Skeletal muscle cell (primary cell): ENCODE measurements at regions not wholly inside any gene's neighbourhood (a gene's known extent, or its start where the extent isn't known, plus 50 kb on each side); places are given as distances from the start of the nearest gene placed in this dataset.
"Not testable (repeated sequence)": the region's sequence is repeated elsewhere in the genome, so short reads cannot be mapped to it uniquely, and the experiment has no call there.

ENCODE experiments used
- DNase-seq: peaks from one replicate; pipeline ENCODE4 v3.0.0-alpha.2; 2010; ENCODE audit warnings: low read depth
- H3K4me3 ChIP-seq: 2 replicates; pipeline ENCODE4 v1.5.1; 2011; ENCODE audit warnings: low read depth, mild to moderate bottlenecking, control low read depth, low read length, moderate library complexity

DNA sequence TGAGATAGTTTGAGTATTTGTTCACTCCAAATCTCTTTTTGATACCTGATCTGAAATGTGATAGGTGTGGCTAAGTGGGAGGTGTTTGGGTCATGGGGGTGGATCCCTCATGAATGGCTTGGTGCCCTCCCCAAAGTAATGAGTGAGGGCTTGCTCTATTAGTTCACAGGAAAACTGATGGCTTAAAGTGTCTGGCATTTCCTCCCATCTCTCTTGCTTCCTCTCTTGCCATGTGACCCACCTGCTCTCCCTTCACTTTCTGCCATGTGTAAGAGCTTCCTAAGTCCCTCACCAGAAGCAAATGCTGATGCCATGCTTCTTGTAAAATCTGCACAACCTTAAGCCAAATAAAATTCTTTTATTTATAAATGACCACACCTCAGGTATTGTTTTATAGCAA lies 61.1 kb downstream of the MAD2L1 start:
- no peak overlapping the region for H3K4me3 ChIP-seq
- no peak for DNase-seq

DNA sequence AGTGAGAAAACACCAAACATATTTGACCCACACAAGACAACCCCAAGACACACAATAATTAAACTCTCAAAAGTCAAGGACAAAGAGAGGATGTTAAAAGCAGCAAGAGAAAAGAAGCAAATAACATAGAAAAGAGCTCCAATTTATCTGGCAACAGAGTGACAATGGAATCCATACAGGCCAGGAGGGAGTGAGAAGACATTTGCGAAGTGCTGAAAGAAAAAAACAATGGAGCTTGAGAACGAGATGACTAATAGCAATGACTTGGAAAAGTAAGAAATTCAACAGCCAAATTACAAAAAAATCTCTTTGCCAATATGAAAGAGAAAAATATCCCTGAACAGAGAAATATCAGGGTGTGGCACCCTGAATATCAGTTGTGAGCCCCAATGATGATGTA lies 61.6 kb downstream of the MAD2L1 start:
- no peak for DNase-seq
- H3K4me3 ChIP-seq = no peak overlapping the region

DNA sequence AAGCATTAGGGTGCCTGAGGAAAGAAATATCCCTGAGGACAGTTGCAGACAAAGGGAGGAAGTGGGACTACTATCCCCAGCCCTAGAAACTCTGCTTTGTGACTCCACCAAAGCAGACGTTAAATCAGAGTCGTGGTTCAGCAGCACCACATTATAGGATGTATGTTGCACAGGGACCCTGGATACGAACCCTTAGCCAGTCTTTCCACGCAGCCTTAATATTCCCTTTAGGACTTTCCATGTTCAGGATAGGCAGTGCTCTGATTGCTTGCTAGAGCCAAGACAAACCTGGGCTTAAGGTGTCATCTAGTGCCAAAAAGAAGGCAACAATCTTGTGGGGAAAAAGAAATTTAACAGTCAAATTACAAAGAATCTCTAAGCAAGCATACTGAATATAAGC lies 62.6 kb downstream of the MAD2L1 start:
- no peak overlapping the region for H3K4me3 ChIP-seq
- DNase-seq = no peak

DNA sequence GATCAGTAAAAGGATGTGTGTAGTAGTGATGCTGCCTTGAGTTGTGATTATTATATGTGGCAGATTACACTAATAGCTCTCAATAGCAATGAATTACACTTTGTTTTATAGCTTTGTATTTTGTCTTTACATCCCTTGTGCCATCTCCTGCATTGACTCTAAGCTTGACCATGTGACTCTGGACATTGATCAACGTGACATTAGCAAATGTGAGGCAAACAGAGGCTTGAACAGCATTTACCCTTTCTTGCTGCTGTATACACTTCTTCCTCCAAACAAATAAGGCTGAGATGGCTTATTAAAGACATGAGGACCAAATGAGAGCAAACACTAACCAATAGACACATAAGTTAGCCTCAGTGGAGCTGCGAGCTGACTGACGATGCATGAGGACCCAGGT lies 63.5 kb downstream of the MAD2L1 start:
- H3K4me3 ChIP-seq = no peak overlapping the region
- DNase-seq = no peak

DNA sequence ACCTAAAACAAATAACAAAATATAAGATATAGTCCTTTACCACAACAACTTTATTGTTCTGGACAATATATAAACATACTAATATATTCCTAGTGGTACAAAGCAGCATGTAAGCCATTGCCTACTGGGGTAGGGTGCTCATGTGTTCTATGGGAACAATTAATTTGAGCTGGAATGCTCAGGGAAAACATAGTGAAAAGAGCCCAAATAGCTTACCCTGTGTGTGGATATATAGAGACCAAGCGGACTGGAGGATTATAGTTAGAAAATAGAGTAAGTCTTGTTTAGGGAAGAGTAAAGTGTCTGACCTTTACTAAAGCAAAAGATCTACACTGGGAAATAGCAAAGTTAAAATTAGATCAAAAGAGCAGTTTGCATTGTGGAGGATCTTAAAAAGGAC lies 64.8 kb downstream of the MAD2L1 start:
- no peak for DNase-seq
- no peak overlapping the region for H3K4me3 ChIP-seq

DNA sequence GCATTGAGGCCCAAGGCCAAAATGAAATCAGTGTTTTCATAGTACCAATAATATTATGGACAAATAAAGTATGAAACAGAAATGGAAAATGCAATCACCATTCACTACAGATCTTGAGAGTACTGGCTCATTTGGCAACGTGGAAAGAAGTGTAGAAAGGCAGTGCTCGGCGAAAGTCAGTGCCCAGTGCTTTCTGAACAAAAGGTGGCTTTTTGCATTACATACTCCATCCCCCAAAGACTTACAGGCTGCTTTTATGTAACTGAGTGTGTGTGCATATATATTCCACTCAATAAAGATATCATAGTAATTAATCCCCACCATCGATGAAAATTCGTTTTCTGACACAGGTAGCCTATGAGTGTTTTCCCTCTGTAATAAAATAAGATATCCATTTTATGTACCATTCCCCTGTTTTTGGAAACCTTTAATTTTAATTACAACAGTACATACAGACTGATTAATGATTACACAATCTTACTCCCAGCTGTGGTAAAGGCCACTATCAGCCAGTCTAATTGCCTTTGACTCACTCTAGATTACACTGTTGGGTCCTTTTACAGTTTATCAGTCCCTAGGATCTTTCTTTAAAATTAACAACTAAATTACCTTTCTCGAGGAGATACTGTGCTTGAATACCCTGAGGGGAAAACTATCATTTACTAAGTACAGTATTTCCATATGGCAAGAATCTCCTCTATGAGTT lies 65.9 kb downstream of the MAD2L1 start:
- no peak for DNase-seq
- H3K4me3 ChIP-seq = no peak overlapping the region

DNA sequence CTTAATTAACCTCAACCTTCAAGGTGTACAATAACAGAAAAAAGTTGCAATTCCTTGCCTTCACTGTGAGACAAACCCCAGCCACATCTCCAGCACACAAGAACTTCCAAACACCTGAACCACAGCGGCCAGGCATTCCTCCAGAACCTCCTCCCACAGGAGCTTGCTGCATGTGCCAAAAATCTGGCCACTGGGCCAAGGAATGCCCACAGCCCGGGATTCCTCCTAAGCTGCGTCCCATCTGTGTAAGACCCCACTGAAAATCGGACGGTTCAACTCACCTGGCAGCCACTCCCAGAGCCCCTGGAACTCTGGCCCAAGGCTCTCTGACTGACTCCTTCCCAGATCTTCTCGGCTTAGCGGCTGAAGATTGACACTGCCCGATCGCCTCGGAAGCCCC lies 70.6 kb downstream of the MAD2L1 start:
- not testable (repeated sequence) for DNase-seq, H3K4me3 ChIP-seq

DNA sequence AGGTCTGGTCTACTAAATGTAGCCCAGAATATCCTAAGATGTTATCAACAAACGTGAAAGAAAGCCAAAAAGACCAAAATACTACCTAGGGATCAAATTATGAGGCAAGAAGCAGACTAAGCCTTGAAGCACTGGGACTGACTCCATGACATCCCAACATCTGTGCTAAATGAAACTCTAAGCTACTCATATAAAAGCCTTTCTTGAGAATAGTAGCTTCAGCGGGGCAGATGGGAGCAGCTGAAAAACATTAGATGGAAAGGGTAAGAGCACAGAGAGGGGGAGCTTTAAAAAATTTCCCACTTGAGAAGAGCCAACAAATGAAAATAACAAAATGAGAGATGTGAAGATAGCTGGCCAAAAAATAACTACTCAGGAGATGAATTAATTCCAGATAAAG lies 81.7 kb downstream of the MAD2L1 start:
- DNase-seq = no peak
- H3K4me3 ChIP-seq = no peak overlapping the region

DNA sequence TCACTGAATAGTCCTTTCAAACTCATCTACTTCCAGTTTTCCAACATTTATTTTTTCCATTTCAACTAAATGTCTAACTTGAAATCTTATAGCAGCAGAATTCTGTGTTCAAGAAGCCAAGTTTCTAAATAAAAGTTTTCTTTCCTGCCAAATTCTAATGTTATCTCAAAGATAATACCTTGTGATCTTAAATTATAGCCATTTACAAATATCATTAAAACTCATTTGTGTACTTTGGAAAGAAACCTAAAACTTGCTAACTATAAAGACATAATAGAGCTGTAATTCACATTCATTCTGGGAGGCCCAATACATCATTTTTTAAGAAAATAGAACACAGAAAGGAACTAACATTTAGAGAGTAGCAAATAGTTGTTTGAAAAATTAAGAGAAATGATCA lies 83.9 kb downstream of the MAD2L1 start:
- H3K4me3 ChIP-seq = no peak overlapping the region
- DNase-seq = no peak

DNA sequence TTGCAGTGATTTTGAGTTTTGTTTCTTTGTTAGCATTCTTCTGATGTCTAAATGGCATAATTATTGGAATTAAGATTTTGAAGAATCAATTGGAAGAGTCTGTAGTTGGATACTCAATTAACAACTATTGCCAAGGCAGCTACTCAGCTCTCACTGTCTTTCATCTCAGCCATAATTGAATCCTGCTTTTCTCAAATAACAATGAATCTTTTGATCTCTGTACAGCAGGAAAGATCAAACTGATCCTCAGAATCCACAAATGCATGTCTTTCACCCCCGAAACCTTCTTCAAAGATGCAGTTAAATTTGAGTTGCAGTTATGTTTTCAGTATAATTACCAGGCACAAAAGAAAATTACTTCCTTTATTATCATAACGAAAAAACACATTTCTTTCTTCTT lies 86.2 kb downstream of the MAD2L1 start:
- no peak for DNase-seq
- no peak overlapping the region for H3K4me3 ChIP-seq

DNA sequence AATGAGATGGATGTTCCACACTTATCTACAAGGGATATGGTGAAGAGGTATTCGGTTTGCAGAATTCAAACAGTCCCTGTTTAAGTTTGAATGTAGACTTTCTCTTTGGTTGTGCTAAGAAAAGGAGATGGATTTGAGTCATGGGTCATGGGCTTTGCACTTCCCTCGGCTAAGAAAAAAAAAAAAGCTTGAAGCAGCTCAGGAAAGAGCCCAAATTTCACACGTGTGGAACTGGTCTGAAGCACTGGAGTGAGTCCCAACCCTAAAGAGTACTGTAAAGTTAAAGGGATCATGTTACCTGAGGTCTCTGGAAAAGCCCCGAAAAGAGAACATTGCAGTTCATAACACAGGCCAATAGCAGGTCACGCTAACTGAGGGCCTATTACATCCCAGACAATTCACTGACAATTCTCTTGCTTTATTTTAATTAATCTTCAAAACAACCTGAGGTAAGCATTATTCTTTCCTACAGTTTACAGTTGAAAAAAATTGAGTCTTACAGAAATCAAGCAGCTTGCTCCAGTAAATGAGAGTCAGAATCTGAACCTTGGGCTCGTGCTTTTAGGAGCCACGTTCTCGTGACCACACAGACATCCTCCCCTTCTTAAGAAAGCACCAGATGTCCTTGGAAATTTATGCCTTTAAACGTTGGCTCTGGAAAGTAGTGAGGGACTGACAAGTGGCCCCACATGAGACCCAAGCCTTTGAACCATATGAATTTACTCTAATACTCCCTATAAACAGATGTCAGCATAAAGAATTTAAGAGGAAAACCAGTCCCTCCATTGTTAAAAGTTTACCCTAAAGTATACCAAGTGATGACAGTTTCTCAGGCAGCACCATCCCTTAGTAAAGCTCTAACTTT lies 89.3 kb downstream of the MAD2L1 start:
- no peak overlapping the region for H3K4me3 ChIP-seq
- DNase-seq = no peak

DNA sequence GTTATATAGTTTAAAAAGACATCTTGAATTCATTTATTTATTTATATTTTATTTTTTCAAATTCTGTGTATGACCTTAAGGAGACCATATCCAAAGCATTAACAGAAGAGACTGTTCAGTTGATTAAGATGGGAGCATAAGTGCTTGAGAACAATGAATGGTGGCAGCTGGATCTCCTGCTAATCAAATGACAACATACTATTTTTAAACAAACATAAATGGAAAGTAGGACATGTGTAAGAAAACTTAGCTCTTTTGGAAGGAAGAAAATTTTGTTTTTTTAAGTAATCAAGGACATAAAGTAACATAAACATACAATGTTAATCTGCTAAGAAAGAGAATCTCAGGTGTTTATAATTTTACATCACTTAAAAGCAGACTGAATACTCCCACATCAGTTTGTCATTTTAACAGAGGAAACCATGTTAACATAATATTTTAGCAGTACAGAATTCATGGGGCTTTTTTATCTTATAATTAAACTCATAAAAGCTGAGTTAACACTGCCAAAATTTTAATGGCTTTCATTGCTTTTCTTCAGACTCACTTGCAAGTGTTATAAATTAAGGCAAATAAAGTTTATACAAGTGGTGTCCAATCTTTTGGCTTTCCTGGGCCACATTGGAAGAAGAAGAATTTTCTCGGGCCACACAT lies 95.1 kb downstream of the MAD2L1 start:
- no peak for DNase-seq
- H3K4me3 ChIP-seq = no peak overlapping the region

DNA sequence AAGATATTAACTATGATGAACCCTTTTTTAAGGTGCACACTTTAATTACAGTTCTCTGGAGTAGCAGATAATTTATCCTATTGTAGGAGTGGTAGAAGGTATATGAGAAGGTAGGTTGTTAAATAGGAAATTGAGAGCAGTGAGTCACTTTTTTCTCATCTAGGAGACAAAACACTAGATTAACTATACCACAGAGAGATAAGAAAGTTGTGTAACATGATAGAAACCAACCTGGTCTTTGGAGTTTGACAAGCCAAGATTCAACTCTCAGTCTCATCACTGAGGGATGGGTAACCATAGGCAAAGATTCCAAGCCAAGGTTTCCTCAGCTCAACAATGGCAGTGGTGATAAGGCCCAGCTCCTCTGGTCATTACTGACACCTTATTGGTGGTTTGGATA lies 104.0 kb downstream of the MAD2L1 start:
- no peak overlapping the region for H3K4me3 ChIP-seq
- no peak for DNase-seq

DNA sequence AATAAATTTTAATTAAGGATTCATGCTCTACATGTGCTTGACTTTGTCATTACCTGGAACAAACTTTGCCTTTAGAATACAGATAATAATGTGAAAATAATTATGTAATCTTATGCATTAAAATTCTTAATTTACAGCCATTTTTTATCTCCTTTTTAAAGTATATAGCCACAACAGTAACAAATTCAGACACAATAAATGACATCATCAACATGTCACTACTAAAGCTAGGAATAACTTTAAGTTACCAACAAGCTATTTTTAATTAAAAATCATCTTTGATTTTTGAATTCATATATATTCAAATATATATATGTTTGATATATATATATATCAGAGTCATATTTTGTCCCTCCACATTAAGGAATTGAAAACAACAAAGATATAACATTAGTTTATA lies 107.7 kb downstream of the MAD2L1 start:
- no peak for DNase-seq
- no peak overlapping the region for H3K4me3 ChIP-seq

DNA sequence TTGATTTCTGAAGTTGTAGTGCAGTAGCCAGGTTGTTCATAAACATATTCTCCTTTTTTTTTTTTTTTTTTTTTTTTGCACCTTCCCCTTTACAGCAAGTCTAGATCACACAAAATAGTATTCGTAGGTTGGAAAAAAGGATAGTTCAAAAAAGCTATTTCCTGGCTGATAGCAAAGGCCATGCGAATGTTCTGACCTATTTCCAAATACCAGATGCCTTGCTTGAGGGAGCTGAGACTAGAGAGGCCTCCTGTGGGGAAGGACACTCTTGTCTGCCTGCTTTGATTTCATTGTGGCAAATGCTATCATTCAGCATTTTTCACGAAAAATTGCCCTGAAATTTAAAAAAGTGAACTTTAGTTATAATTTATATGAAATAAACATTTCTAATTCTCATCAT lies 111.4 kb downstream of the MAD2L1 start:
- DNase-seq = no peak
- no peak overlapping the region for H3K4me3 ChIP-seq

DNA sequence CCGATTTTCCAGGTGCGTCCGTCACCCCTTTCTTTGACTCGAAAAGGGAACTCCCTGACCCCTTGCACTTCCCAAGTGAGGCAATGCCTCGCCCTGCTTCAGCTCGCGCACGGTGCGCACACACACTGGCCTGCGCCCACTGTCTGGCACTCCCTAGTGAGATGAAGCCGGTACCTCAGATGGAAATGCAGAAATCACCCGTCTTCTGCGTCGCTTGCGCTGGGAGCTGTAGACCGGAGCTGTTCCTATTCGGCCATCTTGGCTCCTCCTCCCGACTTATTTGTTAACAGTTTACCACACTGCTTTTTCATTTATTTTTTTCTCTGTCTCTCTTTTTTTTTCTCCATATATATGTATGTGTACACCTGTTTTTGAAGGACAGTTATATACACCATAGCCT lies 112.2 kb downstream of the MAD2L1 start:
- H3K4me3 ChIP-seq, DNase-seq: not testable (repeated sequence)

DNA sequence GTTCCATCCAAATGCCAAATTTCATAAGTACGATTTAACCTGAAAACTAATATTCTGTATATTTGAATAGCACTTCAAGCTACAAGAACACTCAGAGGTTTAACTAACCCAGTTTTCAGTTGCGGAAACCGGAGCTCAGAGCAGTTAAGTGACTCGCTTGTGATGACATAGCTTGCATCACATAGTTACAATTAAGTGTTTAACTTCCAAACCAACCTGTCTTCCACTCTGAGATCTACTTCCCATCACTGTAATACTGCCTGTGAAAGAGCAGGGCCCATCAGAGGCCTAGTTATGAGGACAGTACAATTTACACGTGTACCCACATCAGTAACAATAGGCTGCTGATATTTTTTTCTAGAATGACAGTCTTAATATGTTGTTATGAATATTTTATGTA lies 120.3 kb downstream of the MAD2L1 start:
- no peak overlapping the region for H3K4me3 ChIP-seq
- DNase-seq = no peak

DNA sequence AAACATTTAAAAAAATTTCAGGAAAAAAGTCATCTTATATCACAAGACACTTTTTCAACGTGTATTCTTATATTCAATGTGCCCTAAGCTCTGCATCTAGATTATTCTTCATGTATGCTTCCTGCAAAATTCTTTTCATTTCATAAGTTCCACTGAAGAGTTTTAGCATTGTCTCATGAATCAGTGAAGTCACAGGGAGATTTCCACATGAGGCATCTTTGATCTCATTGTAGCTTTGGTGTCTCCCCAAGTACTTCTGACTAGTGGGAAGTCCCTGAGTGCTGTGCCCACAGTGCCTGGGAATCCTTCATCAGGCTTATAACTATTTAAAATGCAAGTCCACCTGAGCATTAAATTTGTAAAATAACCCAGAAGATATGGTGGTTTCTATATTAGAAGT lies 123.8 kb downstream of the MAD2L1 start:
- no peak overlapping the region for H3K4me3 ChIP-seq
- DNase-seq = no peak

DNA sequence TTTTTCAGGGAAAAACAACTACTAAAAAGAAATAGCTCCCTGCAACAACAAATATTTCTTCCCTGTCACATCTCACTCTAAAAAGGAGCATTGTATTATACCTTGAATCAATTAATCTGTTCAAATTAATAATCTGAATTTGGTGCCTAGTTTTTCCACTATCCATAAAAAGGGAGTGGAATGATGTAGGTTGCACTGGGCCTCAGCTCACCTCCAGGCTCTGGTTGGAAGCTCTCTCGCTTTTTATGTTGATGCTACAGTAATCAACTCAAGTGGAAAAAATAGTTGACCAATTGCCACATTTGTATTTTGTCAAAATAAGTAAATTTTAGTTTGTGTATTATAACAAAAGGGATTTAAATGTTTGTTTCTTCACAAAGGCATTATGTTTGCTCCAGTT lies 126.1 kb downstream of the MAD2L1 start:
- no peak for DNase-seq
- no peak overlapping the region for H3K4me3 ChIP-seq

DNA sequence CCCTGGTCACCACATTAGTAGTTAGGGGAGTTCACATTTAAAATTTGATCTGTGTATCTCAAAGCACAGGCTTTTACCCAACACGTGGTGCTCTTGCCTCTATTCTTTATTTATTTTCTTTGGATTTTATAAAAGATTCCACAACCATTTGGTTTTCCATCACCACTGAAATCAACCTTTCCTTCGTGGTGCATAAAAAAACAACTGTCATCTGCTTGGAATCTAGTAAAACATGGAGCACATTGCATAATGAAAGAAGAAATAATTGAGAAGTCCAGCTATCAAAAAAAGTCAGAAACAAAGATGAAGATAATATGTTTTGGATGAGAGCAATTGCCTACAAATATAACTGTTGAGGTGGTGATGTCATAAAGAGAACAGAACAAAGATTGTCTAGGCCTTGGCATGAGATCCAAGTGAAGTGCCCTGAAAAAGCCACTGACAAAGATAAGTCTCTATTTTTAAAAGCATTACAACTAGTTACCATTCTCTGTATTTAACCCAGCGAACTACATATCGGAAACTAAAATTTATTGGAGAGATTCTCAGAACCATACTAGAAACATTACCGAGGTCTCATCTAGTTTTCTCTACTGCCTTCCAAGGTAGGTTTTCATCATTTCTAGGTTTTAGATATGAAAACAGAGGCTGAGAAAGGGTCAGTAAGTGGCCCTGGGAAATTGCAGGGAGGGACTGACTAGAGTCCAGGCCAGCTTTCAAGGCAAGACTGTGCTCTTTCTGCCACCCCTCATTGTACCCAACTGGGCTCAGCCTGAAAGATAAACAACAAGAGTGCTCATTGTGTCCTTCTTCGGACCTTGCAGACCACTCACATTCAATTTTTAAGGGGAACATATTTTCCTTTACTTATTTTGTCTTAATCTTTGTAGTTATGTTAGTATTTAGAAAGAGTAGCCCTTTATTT lies 127.3 kb downstream of the MAD2L1 start:
- H3K4me3 ChIP-seq = no peak overlapping the region
- DNase-seq = no peak
